CD14-positive monocyte (primary cell): ENCODE measurements at regions not wholly inside any gene's neighbourhood (a gene's known extent, or its start where the extent isn't known, plus 50 kb on each side); places are given as distances from the start of the nearest gene placed in this dataset.

Experiments used
- DNase-seq, 3 donors: peaks; one replicate each; pipeline ENCODE4 v3.0.0-alpha.2; 2011 to 2022
- H2AFZ ChIP-seq: 2 replicates; pipeline ENCODE4 v1.6.0; 2012; ENCODE audit warnings: mild to moderate bottlenecking, low read depth, low read length, inconsistent platforms; ENCODE audit not compliant: insufficient read depth, poor library complexity, severe bottlenecking
- H3K27ac ChIP-seq, 2 donors: 1 replicate in 1 of 2; 2 replicates in 1 of 2; pipeline ENCODE4 v1.5.1; 2012 to 2013; ENCODE audit warnings: low read length in 2 of 2, control low read depth in 1 of 2, inconsistent platforms in 1 of 2, low read depth in 1 of 2, mild to moderate bottlenecking in 1 of 2
- H3K27me3 ChIP-seq, 2 donors: one replicate each; pipeline versions ENCODE4 v1.6.0 to v1.6.1; 2011 to 2013; ENCODE audit warnings: low read length in 2 of 2; ENCODE audit not compliant: control insufficient read depth in 2 of 2, insufficient read depth in 2 of 2
- H3K36me3 ChIP-seq, 2 donors: replicated peaks in 1 of 2; 1 replicate in 1 of 2; 2 replicates in 1 of 2; pipeline versions ENCODE4 v1.5.1 to v1.6.1; 2012 to 2013; ENCODE audit warnings: low read length in 2 of 2, control low read depth in 1 of 2, inconsistent platforms in 1 of 2, mild to moderate bottlenecking in 1 of 2; ENCODE audit not compliant: insufficient read depth in 2 of 2, control insufficient read depth in 1 of 2
- H3K4me1 ChIP-seq, 2 donors: 1 replicate in 1 of 2; 2 replicates in 1 of 2; pipeline versions ENCODE4 v1.5.1 to v1.6.1; 2012 to 2013; ENCODE audit warnings: low read length in 2 of 2, control low read depth in 1 of 2, inconsistent platforms in 1 of 2, mild to moderate bottlenecking in 1 of 2, moderate library complexity in 1 of 2; ENCODE audit not compliant: insufficient read depth in 2 of 2, control insufficient read depth in 1 of 2
- H3K4me2 ChIP-seq: replicated peaks from 2 replicates; pipeline ENCODE3; 2012; ENCODE audit warnings: low read length, moderate library complexity, mild to moderate bottlenecking; ENCODE audit not compliant: poor library complexity, severe bottlenecking; ENCODE audit errors: extremely low read depth
- H3K4me3 ChIP-seq, 3 experiments: fragments of 200-600 bp in 1 of 3; sonication (generic) in 1 of 3; replicated peaks in 1 of 3; 1 replicate in 2 of 3; 2 replicates in 1 of 3; pipeline ENCODE4 v1.5.1; 2011 to 2013; ENCODE audit warnings: low read length in 3 of 3, mild to moderate bottlenecking in 3 of 3, control low read depth in 2 of 3, low read depth in 2 of 3, inconsistent platforms in 1 of 3, moderate library complexity in 1 of 3
- H3K79me2 ChIP-seq: 2 replicates; pipeline ENCODE4 v1.6.0; 2012; ENCODE audit warnings: mild to moderate bottlenecking, control low read depth, inconsistent platforms, low read length, moderate library complexity; ENCODE audit not compliant: insufficient read depth
- H3K9ac ChIP-seq: 2 replicates; pipeline ENCODE4 v1.6.0; 2017; ENCODE audit warnings: low read length, mild to moderate bottlenecking; ENCODE audit not compliant: insufficient read depth, poor library complexity, severe bottlenecking
- H3K9me3 ChIP-seq, 2 donors: replicated peaks in 1 of 2; 1 replicate in 1 of 2; 2 replicates in 1 of 2; pipeline versions ENCODE4 v1.5.1 to v1.6.1; 2012 to 2013; ENCODE audit warnings: low read length in 2 of 2, control low read depth in 1 of 2; ENCODE audit not compliant: control insufficient read depth in 1 of 2, insufficient read depth in 1 of 2
- H4K20me1 ChIP-seq: 2 replicates; pipeline ENCODE4 v1.6.0; 2012; ENCODE audit warnings: mild to moderate bottlenecking, low read length, control low read depth, moderate library complexity; ENCODE audit not compliant: insufficient read depth
- H3K27ac Mint-ChIP-seq, 7 donors: one replicate each; pipeline ENCODE4 v1.8.0; 2020; ENCODE audit warnings: mild to moderate bottlenecking in 7 of 7, mixed read lengths in 7 of 7, moderate library complexity in 6 of 7, inconsistent platforms in 2 of 7
- H3K27me3 Mint-ChIP-seq, 3 donors: one replicate each; pipeline ENCODE4 v1.8.0; 2021 to 2022; ENCODE audit warnings: low read depth in 3 of 3, mild to moderate bottlenecking in 3 of 3, mixed read lengths in 3 of 3, moderate library complexity in 3 of 3, inconsistent platforms in 1 of 3
- H3K36me3 Mint-ChIP-seq, 2 donors: one replicate each; pipeline ENCODE4 v1.8.0; 2020; ENCODE audit warnings: mixed read lengths in 2 of 2, inconsistent platforms in 1 of 2, mild to moderate bottlenecking in 1 of 2
- H3K4me1 Mint-ChIP-seq: one replicate; pipeline ENCODE4 v1.8.0; 2020; ENCODE audit warnings: mild to moderate bottlenecking, mixed read lengths
- H3K4me3 Mint-ChIP-seq, 2 donors: one replicate each; pipeline ENCODE4 v1.8.0; 2020; ENCODE audit warnings: mild to moderate bottlenecking in 2 of 2, mixed read lengths in 2 of 2, moderate library complexity in 1 of 2
- H3K9me3 Mint-ChIP-seq, 7 donors: one replicate each; pipeline ENCODE4 v1.8.0; 2020 to 2022; ENCODE audit warnings: mixed read lengths in 7 of 7, mild to moderate bottlenecking in 6 of 7, moderate library complexity in 6 of 7, inconsistent platforms in 2 of 7
- WGBS: methylation state at CpG from one replicate; pipeline ENCODE4 v1.1.5; 2013; ENCODE audit warnings: missing lambda C conversion rate; ENCODE audit not compliant: insufficient coverage; 5-methylcytosine and 5-hydroxymethylcytosine counted together
- intact Hi-C, 2 donors: fragments of 100-400 bp; cut with micrococcal nuclease; formaldehyde crosslinking; loops; one replicate each; pipeline versions ENCODE4 v1.15.0 to v1.15.1; 2023
- TF ChIP-seq, protein P1 (sequence below): fragments of 200-600 bp; IDR thresholded peaks from one replicate; pipeline ENCODE4 v1.8.0; 2022; ENCODE audit warnings: antibody characterized with exemption, mild to moderate bottlenecking

- H3K27ac ChIP-seq, result no peak overlapping the region
- peaks cover 0 to 11% (median 5%) of the 10 kb centered on the region in 7 donors for H3K9me3 Mint-ChIP-seq
- H3K27me3 ChIP-seq, result peaks cover 0 to 20% of the 10 kb centered on the region in 2 donors
- H3K4me1 ChIP-seq, result no peaks in the 10 kb centered on the region
- peaks cover 0 to 27% (median 3%) of the 10 kb centered on the region in 3 donors for H3K27me3 Mint-ChIP-seq
- H3K27ac Mint-ChIP-seq, result no peak overlapping the region
- H3K4me3 ChIP-seq, result no peak overlapping the region
- peaks cover 0 to 8% of the 10 kb centered on the region in 2 donors for H3K9me3 ChIP-seq
- no peak overlapping the region for H2AFZ ChIP-seq
- H3K4me3 Mint-ChIP-seq, result no peak overlapping the region
- 86% methylated on average over 1 of the region's 9 CpGs for WGBS
- no peaks in the 10 kb centered on the region for H4K20me1 ChIP-seq
- H3K4me2 ChIP-seq, result no peak overlapping the region
- H3K36me3 Mint-ChIP-seq, result no peaks in the 10 kb centered on the region
- no peaks in the 10 kb centered on the region for H3K36me3 ChIP-seq
- TF ChIP-seq, protein P1, sequence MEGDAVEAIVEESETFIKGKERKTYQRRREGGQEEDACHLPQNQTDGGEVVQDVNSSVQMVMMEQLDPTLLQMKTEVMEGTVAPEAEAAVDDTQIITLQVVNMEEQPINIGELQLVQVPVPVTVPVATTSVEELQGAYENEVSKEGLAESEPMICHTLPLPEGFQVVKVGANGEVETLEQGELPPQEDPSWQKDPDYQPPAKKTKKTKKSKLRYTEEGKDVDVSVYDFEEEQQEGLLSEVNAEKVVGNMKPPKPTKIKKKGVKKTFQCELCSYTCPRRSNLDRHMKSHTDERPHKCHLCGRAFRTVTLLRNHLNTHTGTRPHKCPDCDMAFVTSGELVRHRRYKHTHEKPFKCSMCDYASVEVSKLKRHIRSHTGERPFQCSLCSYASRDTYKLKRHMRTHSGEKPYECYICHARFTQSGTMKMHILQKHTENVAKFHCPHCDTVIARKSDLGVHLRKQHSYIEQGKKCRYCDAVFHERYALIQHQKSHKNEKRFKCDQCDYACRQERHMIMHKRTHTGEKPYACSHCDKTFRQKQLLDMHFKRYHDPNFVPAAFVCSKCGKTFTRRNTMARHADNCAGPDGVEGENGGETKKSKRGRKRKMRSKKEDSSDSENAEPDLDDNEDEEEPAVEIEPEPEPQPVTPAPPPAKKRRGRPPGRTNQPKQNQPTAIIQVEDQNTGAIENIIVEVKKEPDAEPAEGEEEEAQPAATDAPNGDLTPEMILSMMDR, result no peak
- DNase-seq, result no peak
- no peaks in the 10 kb centered on the region for H3K79me2 ChIP-seq
- no peaks in the 10 kb centered on the region for H3K4me1 Mint-ChIP-seq
- no peak overlapping the region for H3K9ac ChIP-seq
- intact Hi-C loops, result no loop called here
These were observed 188.4 kb upstream of the FAM9B start for GRCh38 chrX:9222299-9222698.

DNA sequence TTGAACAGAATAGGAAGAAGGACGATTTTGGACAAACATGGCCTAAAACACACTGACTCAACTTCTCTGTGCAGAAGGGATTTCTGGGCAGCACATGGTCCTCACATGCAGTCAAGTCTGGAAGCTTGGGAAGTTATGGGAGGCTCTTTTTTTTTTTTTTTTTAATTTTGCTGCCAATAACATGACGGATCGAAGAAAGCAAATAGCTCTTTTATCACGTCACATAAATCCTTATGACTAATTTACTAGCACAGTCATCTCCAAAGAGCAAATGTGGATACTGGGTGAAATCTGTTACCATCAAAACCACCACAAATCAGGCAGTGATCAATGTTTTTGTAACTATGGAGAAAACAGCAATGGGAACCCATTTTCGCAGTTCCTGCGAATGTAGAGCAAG is 193.3 kb upstream of the FAM9B start:
- Histone ChIP-seq H3K9ac (no peak overlapping the region), H3K36me3 (no peaks in the 10 kb centered on the region), H3K9me3 (no peaks in the 10 kb centered on the region), H3K4me2 (no peak overlapping the region), H3K79me2 (no peaks in the 10 kb centered on the region), H2AFZ (no peak overlapping the region), H3K4me3 (no peak overlapping the region), H3K27ac (no peak overlapping the region), H3K27me3 (peaks cover 0 to 29% of the 10 kb centered on the region in 2 donors), H4K20me1 (no peaks in the 10 kb centered on the region), H3K4me1 (no peaks in the 10 kb centered on the region)
- Mint-ChIP-seq H3K4me1 (no peaks in the 10 kb centered on the region), H3K27ac (no peak overlapping the region), H3K4me3 (no peak overlapping the region), H3K36me3 (no peaks in the 10 kb centered on the region), H3K9me3 (peaks cover 0 to 13% (median 0%) of the 10 kb centered on the region in 7 donors), H3K27me3 (peaks cover 3 to 24% (median 4%) of the 10 kb centered on the region in 3 donors)
- no peak for DNase-seq
- intact Hi-C loops, result no loop called here
- WGBS, result no CpG with 5 or more reads among the region's 6 CpGs
- TF ChIP-seq, protein P1, result no peak
